A549 (cell line): ENCODE measurements at regions not wholly inside any gene's neighbourhood (a gene's known extent, or its start where the extent isn't known, plus 50 kb on each side); places are given as distances from the start of the nearest gene placed in this dataset.

ENCODE experiments used
- ATAC-seq, 2 experiments: fragments of 200-7000 bp in 1 of 2; fragments of >200 bp in 1 of 2; cut with Nextera tagmentation in 1 of 2; cut with Tn5 transposase in 1 of 2; 3 replicates each; pipeline versions ENCODE4 v1.8.0 to v1.9.1; 2018 to 2020; ENCODE audit warnings: mild to moderate bottlenecking in 1 of 2, moderate library complexity in 1 of 2
- CTCF ChIA-PET: fragments of 300-600 bp; sonication (Branson Sonifier 250); formaldehyde crosslinking; extraction: SDS; loops from one replicate; lab custom pipeline; 2021; ENCODE audit warnings: antibody characterized with exemption, inconsistent platforms; lab: Yijun Ruan, JAX
- POLR2A ChIA-PET: fragments of 350-600 bp; formaldehyde crosslinking; extraction: SDS; loops from one replicate; lab custom pipeline; 2021; ENCODE audit warnings: antibody characterized with exemption, inconsistent platforms; lab: Yijun Ruan, JAX
- DNase-seq, 2 experiments: peaks; one replicate each; pipeline versions ENCODE4 v3.0.0 to v3.0.0-alpha.2; 2011 to 2016; ENCODE audit warnings: low read depth in 1 of 2, low spot score in 1 of 2
- FAIRE-seq: peaks from 2 replicates; lab custom pipeline; 2011; peaks lifted over from hg19 to GRCh38; lab: Jason Lieb, UNC
- H3K27ac ChIP-seq, 2 experiments: fragments of >200 bp; sonication (Bioruptor Twin); formaldehyde crosslinking; 3 replicates each; pipeline ENCODE4 v1.5.1; 2016 to 2017
- H3K4me1 ChIP-seq: fragments of >200 bp; sonication (Bioruptor Twin); formaldehyde crosslinking; 3 replicates; pipeline ENCODE4 v1.6.1; 2016
- H3K4me2 ChIP-seq: fragments of >200 bp; sonication (Bioruptor Twin); formaldehyde crosslinking; 3 replicates; pipeline ENCODE4 v1.6.1; 2016
- H3K4me3 ChIP-seq: fragments of >200 bp; sonication (Bioruptor Twin); formaldehyde crosslinking; 3 replicates; pipeline ENCODE4 v1.5.1; 2016
- H3K9me3 ChIP-seq: fragments of >200 bp; sonication (Bioruptor Twin); formaldehyde crosslinking; 3 replicates; pipeline ENCODE4 v1.6.1; 2016
- BHLHE40 ChIP-seq: IDR thresholded peaks from 2 replicates; pipeline ENCODE4 v1.6.1; 2012; ENCODE audit warnings: low read depth, low read length, inconsistent platforms
- CBX2 ChIP-seq: fragments of 200-600 bp; sonication (generic); IDR thresholded peaks from 2 replicates; pipeline ENCODE4 v1.6.1; 2016; ENCODE audit warnings: low read depth, mild to moderate bottlenecking, borderline replicate concordance
- FOSL2 ChIP-seq, 2 experiments: fragments of 450-650 bp in 1 of 2; fragments of >200 bp in 1 of 2; sonication (Bioruptor Twin) in 1 of 2; formaldehyde crosslinking; IDR thresholded peaks; 2 replicates each; pipeline versions ENCODE4 v1.5.0 to v1.6.1; 2016 to 2020; ENCODE audit warnings: mild to moderate bottlenecking in 1 of 2, moderate library complexity in 1 of 2
- GATA3 ChIP-seq: IDR thresholded peaks from 2 replicates; pipeline ENCODE4 v1.6.1; 2012; ENCODE audit warnings: borderline replicate concordance
- HEYL ChIP-seq: fragments of 250-450 bp; sonication (Bioruptor Pico); IDR thresholded peaks from 2 replicates; pipeline ENCODE4 v1.8.0; 2021; ENCODE audit warnings: mild to moderate bottlenecking, moderate library complexity
- JUNB ChIP-seq: fragments of >200 bp; sonication (Bioruptor Twin); formaldehyde crosslinking; IDR thresholded peaks from 2 replicates; pipeline ENCODE4 v1.6.1; 2016
- KDM1A ChIP-seq: fragments of 200-600 bp; sonication (generic); IDR thresholded peaks from 2 replicates; pipeline ENCODE4 v1.6.1; 2016; ENCODE audit warnings: low read depth, mild to moderate bottlenecking
- MYC ChIP-seq: IDR thresholded peaks from 2 replicates; pipeline ENCODE4 v1.6.1; 2012; ENCODE audit warnings: mild to moderate bottlenecking, inconsistent platforms, low read length, improper control_type of control experiment, borderline replicate concordance
- NPAS2 ChIP-seq: fragments of 250-450 bp; sonication (Bioruptor Pico); IDR thresholded peaks from 2 replicates; pipeline ENCODE4 v1.8.0; 2022; ENCODE audit warnings: mild to moderate bottlenecking, moderate library complexity, borderline replicate concordance
- NR3C1 ChIP-seq: fragments of >200 bp; sonication (Bioruptor Twin); formaldehyde crosslinking; IDR thresholded peaks from 3 replicates; pipeline ENCODE4 v1.6.1; 2017
- POLR2A ChIP-seq: IDR thresholded peaks from 2 replicates; pipeline ENCODE4 v1.6.1; 2012; ENCODE audit warnings: mild to moderate bottlenecking, low read length
- RFX5 ChIP-seq: fragments of 450-650 bp; IDR thresholded peaks from 2 replicates; pipeline ENCODE4 v1.7.1; 2014; ENCODE audit warnings: antibody characterized with exemption, mild to moderate bottlenecking, moderate library complexity
- SREBF2 ChIP-seq: fragments of 450-650 bp; IDR thresholded peaks from 2 replicates; pipeline ENCODE4 v1.6.1; 2014; ENCODE audit warnings: mild to moderate bottlenecking, moderate library complexity
- ZC3H11A ChIP-seq: fragments of 450-650 bp; IDR thresholded peaks from 2 replicates; pipeline ENCODE4 v1.6.1; 2014; ENCODE audit warnings: antibody characterized with exemption, mild to moderate bottlenecking
- ZFP36 ChIP-seq: fragments of 450-650 bp; IDR thresholded peaks from 2 replicates; pipeline ENCODE4 v1.6.1; 2014; ENCODE audit warnings: borderline replicate concordance; ENCODE audit not compliant: partially characterized antibody
- WGBS: methylation state at CpG from one replicate; pipeline ENCODE4 v1.1.6; 2017; ENCODE audit errors: missing lambda C conversion rate; 5-methylcytosine and 5-hydroxymethylcytosine counted together
- TF ChIP-seq, protein P1 (sequence below): fragments of >200 bp; sonication (Bioruptor Twin); formaldehyde crosslinking; IDR thresholded peaks from 3 replicates; pipeline ENCODE4 v1.5.1; 2016
- TF ChIP-seq, protein P2 (sequence below): fragments of 250-450 bp; sonication (Bioruptor Pico); IDR thresholded peaks from 2 replicates; pipeline ENCODE4 v1.5.0; 2020; ENCODE audit warnings: low read depth, mild to moderate bottlenecking, moderate library complexity
- TF ChIP-seq, protein P3 (sequence below): fragments of 450-650 bp; IDR thresholded peaks from 2 replicates; pipeline ENCODE4 v1.6.1; 2014; ENCODE audit warnings: antibody characterized with exemption
- TF ChIP-seq, protein P4 (sequence below): fragments of 250-450 bp; sonication (Bioruptor Pico); IDR thresholded peaks from 2 replicates; pipeline ENCODE4 v1.5.0; 2021; ENCODE audit warnings: mild to moderate bottlenecking, moderate library complexity, borderline replicate concordance
- TF ChIP-seq, protein P5 (sequence below): IDR thresholded peaks from 2 replicates; pipeline ENCODE4 v1.6.1; 2012
- TF ChIP-seq, protein P6 (sequence below): IDR thresholded peaks from 2 replicates; pipeline ENCODE4 v1.6.1; 2012; ENCODE audit warnings: low read depth, borderline replicate concordance

DNA sequence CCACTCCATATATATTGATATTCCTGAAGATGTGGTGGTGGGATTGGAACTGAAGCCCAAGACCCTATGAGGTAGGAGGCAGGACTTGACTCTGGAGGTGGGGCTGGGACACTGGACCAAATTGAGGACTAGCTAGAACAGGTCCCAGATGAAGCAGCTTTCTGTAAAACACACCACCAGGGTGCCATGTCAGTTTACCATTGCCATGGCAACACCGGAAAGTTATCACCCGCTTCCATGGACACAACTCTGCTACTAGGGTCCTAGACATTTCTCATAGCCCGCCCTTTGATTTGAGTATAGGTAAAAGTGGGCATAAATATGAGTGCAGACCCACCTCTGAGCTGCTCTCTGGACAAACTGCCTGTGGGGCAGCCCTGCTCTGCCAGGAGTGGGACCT is 490.5 kb upstream of the PFKP start:
- no peak for FAIRE-seq

DNA sequence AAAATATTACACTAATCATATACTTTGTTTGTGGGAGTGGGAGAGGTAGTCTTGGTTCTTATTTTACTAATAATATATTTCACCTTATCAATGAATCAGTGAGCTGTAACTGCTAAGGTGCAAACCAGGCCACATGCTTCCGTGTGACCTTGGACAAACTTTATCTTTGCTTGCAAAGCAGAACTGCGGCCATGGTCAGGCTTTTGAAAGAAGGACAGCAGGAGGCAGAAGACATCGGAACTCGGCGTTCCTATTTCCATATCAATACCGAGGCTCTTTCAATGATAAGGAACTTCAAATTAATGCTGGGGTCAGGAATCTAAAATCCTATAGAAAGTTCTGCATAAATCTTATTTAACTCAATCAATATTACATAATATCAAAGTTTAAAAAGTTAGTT is 491.9 kb upstream of the PFKP start:
- H3K4me1 ChIP-seq = no peaks in the 10 kb centered on the region
- no peaks in the 10 kb centered on the region for H3K9me3 ChIP-seq
- POLR2A ChIA-PET = no interaction called here
- ATAC-seq (no peak), DNase-seq (no peak), FAIRE-seq (no peak)
- H3K27ac ChIP-seq = no peak overlapping the region
- CTCF ChIA-PET = no interaction called here
- TF ChIP-seq, protein P1, sequence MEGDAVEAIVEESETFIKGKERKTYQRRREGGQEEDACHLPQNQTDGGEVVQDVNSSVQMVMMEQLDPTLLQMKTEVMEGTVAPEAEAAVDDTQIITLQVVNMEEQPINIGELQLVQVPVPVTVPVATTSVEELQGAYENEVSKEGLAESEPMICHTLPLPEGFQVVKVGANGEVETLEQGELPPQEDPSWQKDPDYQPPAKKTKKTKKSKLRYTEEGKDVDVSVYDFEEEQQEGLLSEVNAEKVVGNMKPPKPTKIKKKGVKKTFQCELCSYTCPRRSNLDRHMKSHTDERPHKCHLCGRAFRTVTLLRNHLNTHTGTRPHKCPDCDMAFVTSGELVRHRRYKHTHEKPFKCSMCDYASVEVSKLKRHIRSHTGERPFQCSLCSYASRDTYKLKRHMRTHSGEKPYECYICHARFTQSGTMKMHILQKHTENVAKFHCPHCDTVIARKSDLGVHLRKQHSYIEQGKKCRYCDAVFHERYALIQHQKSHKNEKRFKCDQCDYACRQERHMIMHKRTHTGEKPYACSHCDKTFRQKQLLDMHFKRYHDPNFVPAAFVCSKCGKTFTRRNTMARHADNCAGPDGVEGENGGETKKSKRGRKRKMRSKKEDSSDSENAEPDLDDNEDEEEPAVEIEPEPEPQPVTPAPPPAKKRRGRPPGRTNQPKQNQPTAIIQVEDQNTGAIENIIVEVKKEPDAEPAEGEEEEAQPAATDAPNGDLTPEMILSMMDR = no peak
- TF ChIP-seq, protein P2, sequence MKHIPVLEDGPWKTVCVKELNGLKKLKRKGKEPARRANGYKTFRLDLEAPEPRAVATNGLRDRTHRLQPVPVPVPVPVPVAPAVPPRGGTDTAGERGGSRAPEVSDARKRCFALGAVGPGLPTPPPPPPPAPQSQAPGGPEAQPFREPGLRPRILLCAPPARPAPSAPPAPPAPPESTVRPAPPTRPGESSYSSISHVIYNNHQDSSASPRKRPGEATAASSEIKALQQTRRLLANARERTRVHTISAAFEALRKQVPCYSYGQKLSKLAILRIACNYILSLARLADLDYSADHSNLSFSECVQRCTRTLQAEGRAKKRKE (CRISPR knock-in tag) = no peak
- no peak for TF ChIP-seq BHLHE40
- no peak for TF ChIP-seq RFX5
- no peak for TF ChIP-seq MYC
- no peak for TF ChIP-seq FOSL2 (IDR thresholded peaks at IDR 0.05)
- TF ChIP-seq FOSL2 (CRISPR knock-in tag; IDR thresholded peaks at IDR 0.05) = no peak
- TF ChIP-seq, protein P3, sequence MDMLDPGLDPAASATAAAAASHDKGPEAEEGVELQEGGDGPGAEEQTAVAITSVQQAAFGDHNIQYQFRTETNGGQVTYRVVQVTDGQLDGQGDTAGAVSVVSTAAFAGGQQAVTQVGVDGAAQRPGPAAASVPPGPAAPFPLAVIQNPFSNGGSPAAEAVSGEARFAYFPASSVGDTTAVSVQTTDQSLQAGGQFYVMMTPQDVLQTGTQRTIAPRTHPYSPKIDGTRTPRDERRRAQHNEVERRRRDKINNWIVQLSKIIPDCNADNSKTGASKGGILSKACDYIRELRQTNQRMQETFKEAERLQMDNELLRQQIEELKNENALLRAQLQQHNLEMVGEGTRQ = no peak
- TF ChIP-seq, protein P4, sequence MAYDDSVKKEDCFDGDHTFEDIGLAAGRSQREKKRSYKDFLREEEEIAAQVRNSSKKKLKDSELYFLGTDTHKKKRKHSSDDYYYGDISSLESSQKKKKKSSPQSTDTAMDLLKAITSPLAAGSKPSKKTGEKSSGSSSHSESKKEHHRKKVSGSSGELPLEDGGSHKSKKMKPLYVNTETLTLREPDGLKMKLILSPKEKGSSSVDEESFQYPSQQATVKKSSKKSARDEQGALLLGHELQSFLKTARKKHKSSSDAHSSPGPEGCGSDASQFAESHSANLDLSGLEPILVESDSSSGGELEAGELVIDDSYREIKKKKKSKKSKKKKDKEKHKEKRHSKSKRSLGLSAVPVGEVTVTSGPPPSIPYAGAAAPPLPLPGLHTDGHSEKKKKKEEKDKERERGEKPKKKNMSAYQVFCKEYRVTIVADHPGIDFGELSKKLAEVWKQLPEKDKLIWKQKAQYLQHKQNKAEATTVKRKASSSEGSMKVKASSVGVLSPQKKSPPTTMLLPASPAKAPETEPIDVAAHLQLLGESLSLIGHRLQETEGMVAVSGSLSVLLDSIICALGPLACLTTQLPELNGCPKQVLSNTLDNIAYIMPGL (CRISPR knock-in tag) = no peak
- TF ChIP-seq POLR2A = no peak
- TF ChIP-seq ZC3H11A = no peak
- TF ChIP-seq KDM1A = no peak
- no peak for TF ChIP-seq NR3C1
- no peak for TF ChIP-seq HEYL (CRISPR knock-in tag)
- H3K4me2 ChIP-seq = no peak overlapping the region
- no peak overlapping the region for H3K4me3 ChIP-seq
- WGBS = 13% methylated on average over 6 of the region's 6 CpGs

More for the DNA sequence above, 490.5 kb upstream of the PFKP start:
- no peak overlapping the region for H3K4me2 ChIP-seq
- no peaks in the 10 kb centered on the region for H3K9me3 ChIP-seq
- POLR2A ChIA-PET = no interaction called here
- TF ChIP-seq CBX2 (no peak), GATA3 (no peak), FOSL2 (IDR thresholded peaks at IDR 0.05) (no peak), FOSL2 (CRISPR knock-in tag; IDR thresholded peaks at IDR 0.05) (no peak), SREBF2 (no peak), JUNB (no peak), ZFP36 (no peak), NPAS2 (CRISPR knock-in tag) (no peak), MYC (no peak)
- TF ChIP-seq, protein P5, sequence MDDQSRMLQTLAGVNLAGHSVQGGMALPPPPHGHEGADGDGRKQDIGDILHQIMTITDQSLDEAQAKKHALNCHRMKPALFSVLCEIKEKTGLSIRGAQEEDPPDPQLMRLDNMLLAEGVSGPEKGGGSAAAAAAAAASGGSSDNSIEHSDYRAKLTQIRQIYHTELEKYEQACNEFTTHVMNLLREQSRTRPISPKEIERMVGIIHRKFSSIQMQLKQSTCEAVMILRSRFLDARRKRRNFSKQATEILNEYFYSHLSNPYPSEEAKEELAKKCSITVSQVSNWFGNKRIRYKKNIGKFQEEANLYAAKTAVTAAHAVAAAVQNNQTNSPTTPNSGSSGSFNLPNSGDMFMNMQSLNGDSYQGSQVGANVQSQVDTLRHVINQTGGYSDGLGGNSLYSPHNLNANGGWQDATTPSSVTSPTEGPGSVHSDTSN = no peak
- TF ChIP-seq, protein P6, sequence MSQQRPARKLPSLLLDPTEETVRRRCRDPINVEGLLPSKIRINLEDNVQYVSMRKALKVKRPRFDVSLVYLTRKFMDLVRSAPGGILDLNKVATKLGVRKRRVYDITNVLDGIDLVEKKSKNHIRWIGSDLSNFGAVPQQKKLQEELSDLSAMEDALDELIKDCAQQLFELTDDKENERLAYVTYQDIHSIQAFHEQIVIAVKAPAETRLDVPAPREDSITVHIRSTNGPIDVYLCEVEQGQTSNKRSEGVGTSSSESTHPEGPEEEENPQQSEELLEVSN = no peak
- CTCF ChIA-PET = no interaction called here
- no peaks in the 10 kb centered on the region for H3K4me1 ChIP-seq
- 0% methylated on average over 3 of the region's 3 CpGs for WGBS
- ATAC-seq (no peak), DNase-seq (no peak)
- H3K27ac ChIP-seq = no peak overlapping the region
- no peak overlapping the region for H3K4me3 ChIP-seq
